CD4-positive, alpha-beta T cell treated with Interleukin-4 for 4 hours (primary cell): ENCODE measurements at regions not wholly inside any gene's neighbourhood (a gene's known extent, or its start where the extent isn't known, plus 50 kb on each side); places are given as distances from the start of the nearest gene placed in this dataset.

ENCODE experiments used
- DNase-seq: peaks from one replicate; pipeline ENCODE4 v3.0.0-alpha.2; 2020

DNA sequence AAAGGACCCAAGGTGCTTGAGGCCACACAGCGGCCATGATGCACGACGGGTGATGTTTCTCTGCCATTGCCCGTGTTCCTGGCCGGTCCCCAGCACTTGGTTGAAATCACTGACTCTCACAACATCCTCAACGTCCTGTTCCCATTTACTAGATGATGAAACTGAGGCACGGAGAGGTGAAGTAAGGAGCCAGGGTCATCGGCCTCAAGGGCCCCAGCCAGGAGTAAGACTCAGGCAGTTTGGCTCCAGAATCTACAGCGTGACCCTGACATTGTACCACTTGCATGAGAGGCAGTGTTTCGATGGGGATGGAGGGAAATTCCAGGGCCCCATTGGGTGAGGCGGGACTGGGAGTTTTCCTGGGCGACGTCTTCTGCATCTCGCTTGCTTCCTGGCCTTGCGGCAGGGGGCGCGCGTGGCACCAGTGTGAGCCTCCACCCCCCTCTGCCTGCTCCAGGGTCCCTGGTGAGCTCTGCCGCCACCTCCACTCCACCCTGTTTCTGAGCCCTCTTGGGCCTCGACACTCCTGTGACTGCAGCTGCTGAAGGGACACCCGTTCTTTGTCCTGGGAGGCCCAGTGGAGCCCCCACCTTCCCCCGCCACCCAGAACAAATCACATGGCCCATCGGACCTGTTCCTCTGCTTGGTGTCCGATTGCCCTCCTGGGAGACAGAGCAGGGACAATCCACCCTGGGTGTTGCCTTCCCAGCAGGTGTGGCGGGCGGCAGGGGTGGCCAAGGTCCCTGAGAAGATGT is 133.0 kb upstream of the GSE1 start:
- DNase-seq, result no peak

DNA sequence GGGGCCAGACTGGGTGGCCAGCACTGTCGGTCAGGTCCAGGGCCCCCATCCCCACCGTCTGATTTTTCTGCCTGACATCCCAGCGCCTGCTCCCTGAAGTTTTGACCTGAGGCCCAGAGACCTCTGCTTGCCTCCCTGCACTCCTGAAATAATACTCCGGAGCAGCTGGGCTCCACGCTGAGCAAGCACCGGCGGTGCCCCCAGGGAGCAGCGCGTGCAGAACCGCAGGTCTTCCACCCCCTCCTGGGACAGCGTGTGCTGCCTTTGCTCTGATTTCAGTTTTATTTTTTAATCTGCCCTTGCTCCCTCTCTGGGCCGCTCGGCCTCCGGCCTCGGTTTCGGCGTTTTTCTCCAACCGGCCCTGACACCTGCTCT is 132.4 kb upstream of the GSE1 start:
- DNase-seq, result no peak

DNA sequence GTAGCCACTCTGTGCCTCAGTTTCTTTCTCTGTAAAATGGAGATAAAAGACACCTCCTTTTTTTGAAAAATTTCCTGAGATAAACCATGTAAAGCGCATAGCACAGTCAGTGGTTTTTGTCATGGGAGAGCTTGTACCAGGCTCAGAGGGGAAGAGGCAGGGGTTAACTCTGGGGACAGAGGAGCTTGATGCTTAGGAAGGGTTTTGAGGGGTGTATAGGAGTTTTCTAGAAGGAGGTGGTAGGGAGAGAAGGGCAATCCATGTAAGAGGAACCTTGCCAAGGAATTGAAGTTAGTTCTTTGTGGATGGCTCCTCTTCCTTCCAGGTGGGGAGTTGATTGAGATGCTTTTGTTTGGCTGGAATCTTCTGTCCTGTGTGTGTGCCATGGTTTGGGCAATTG is 131.9 kb upstream of the GSE1 start:
- DNase-seq, result no peak

DNA sequence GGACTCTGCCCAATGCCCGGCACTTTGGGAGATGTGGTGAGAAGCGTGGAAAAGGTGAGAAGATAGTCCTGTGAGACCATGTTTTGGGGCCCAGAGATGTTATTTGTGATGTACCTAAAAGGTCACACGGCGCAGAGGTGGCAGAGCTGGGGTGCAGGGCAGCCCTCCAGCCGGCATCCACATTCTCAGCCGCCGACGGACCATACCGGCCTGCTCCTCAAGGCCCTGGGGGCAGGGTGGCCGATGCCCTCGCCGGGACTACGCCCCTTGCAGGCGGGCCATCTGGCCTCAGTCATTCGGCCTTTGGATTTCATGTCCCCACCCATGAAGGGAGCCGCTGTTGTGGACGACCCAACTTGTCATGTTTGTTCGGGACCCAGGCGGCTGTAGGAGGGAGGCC is 131.4 kb upstream of the GSE1 start:
- DNase-seq, result no peak

DNA sequence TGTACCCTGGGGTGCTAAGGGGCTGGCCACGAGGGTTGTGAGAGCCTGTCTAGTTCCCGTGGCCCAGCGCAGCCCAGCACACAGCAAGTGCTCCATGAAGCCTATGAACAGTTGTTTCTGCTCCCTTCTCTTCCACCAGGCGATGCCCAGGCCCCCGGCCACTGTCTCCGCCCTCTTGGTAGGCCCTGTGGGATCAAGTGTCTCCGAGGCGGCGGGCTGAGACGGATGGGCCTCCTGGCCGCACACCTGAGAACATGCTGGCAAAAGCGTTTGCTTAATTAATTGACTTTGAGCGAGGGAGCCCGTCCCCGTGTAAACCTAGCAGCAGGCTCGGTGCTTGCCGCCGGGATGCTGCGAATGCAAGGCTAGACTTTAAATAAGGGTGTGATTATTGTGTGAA is 129.7 kb upstream of the GSE1 start:
- no peak for DNase-seq

DNA sequence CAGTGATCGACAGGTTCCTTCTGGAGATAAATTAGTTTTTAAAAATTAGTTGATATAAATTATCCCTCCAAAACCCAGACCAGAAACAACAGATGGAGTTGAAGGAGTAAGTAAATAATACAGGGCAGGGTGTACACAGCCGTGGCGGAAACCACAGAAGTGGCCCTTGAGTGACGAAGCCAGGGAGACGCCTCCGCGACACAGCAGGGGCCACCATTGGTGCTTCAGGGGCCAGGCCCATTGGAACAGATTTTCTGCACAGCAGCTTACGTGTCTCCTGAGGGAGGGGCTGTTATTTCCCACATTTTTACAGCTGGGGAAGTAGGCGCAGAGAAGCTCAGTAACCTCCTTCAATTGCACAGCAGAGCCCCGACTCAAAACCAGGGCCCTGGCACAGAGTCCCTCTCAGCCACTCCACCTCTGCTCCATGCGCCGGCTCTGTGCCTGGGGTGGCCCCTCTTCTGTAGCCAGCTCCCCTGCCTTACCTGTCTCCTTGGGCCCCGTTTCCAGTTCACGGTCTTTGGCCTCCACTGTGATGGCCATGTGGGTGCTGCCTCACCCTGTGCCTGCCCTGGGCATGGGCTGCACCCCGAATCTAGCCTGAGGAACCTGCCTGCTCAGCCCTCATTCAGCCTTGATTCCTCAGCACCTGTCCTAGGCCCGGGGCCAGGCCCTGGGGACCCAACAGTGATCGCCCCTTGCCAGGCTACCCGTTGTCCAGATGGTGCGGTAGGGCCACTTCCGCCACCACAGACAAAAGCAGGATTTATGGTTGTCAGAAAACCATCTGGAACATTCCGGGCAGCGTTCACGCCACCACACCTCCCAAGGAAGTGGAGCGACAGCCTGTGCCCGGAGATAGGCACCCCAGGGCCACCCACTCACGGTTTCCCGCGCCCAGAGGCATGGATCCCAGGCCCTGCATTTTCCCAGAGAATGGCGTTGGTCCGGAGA is 128.5 kb upstream of the GSE1 start:
- DNase-seq, result no peak

DNA sequence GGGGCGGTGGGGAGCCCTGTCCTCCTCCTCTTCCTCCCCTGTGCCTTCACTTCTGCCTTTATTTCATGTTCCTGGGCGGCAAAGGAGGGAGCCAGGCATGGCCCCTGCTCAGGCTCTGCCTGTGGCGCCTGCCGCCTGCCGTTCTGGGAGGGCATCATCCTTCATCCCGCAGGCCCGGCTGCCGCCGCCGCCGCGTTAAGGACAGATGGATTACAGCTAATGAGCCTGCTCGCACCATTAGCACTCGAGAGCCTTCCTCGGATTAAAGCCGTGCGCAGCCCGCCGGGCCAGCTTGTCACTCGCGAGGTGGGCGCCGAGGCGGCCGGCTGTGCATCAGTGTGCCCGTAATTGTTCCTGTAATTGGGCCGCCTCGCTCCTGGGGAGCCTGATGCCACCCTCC is 127.7 kb upstream of the GSE1 start:
- no peak for DNase-seq

DNA sequence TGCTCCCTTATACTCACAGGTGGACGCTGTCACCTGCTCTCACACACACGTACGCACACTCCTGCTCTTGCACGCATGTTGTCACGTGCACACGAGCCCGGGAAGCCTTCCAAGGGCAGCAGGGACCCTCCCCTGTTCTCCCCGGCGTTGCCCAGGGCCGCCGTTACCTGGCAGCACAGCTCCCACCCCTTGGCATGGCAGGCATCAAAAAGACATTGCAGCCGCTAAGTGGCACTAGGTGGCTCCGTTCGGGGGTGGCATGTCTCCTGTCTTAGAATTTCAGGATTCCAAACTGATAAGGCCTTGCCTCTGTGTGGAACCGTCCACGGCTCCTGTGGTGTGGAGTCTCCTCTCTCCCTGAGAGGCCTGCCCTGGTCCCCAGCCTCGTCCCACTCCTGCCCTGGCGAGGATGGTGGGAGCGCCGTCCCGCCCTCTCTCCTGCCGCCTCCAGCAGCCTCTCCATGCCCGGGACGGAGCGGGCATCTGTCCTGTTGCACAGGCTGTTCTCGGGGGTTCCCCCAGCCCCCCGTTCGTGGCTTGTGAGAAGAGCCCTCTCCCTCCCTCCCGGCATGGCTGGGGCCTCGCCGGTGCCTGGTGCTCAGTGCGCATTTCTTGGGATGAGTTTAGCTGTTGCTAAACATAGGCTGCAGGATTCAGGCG is 126.7 kb upstream of the GSE1 start:
- DNase-seq, result no peak

DNA sequence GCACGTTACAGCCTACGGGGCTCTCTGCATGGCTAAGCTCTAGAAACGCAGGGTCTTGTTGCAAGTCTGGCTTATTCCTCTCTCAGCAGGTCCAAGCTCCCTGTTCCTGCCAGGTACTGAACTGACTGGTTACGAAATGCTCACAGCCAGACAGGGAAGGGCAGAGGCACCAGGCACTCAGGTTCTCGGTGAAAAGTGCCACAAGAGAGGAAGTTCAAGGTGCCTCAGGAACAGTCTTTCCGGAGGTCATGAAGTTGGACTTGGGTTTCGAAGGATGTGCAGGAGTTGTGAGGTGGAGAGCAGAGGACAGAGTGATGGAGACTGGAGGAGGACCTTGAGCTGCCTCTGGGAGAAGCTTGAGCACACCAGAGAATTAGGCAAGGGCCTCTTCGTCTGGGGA is 124.7 kb upstream of the GSE1 start:
- DNase-seq, result no peak

DNA sequence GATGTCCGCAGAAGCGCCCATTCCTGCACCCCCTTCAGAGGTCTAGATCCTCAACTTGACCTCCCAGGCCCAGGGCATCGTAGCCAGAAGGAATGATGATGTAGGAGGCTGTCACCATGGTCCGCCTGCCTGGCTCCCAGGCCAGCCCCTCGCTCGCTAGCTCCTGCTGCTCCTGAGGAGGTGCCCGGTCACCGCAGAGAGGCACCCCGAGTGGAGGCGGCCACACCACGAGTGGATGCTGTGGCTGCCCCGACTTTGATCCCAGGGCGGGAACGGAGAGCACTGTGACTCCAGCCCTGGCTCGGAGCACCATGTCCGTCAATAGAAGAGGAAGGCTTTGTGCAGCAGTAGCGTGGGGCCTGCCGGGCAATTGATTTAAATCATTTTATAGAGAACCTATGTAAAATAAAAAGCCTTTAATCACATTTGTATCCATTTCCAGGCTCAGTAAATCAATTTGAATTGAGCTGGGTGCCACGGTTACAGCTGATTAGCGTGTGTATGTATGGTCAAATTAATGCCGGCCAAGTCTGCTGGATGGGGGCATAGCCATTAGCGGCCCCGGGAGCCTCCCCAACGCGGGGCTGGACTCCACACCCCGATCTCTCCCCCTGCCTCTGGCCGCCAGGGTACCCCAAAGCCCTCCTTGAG is 122.6 kb upstream of the GSE1 start:
- no peak for DNase-seq

DNA sequence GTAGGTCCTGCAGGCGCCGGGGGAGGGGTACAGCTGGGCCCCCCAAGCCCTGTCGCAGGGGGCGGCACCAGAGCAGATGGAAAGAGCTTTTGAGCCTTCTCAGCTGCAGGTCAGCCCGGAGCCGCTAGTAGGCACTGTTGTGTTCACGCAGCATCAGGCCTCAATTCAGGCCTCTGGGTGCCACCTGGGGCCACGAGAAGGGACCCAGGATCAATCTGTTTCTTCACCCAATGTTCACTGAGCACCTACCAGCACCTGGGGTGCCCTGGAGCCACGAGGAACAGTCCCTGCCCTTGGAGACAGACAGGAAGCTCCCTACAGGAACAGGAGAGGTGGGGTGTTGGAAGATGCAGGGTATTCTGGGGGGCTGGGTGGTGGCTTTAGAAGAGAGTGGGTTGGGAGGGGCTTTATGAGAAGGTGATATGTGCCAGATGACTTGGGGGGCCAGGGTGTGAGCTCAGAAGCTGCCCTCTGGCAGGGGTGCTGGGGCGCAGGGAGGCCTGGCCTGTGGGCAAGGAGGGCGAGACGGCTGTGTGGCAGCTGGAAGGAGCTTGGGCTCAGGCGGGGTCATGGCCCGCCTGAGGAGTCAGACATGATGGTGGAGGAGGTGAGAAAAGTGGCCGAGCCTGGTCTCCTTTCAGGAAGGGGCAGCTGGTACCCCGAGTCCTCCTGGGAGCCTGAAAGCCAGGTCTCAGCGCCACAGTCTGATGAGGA is 121.9 kb upstream of the GSE1 start:
- peak; percentile 30 for DNase-seq

DNA sequence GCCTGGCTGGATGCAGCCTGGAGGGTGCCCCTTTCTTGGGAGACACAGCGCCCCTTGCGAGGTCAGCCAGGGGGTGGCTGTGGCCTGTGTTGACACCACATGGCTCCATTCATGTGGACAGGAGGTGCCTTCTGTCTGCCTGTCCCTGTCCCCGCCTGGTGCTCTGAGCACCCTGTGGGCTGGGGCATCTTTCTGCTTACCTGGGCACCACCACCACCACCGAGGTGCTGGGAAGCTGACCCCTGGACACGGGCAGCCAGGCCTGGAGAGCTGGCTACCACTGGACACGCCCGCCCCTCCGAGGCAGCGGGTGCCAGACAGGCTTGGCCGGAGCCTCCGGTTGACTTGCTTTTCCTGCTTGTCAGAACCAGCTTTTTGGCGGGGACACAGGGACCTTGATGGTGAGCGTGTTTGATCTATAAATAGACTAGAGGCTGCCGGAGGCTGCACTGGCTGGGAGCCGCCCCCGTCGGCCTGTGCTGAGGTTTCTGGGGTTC is 121.3 kb upstream of the GSE1 start:
- DNase-seq, result no peak

DNA sequence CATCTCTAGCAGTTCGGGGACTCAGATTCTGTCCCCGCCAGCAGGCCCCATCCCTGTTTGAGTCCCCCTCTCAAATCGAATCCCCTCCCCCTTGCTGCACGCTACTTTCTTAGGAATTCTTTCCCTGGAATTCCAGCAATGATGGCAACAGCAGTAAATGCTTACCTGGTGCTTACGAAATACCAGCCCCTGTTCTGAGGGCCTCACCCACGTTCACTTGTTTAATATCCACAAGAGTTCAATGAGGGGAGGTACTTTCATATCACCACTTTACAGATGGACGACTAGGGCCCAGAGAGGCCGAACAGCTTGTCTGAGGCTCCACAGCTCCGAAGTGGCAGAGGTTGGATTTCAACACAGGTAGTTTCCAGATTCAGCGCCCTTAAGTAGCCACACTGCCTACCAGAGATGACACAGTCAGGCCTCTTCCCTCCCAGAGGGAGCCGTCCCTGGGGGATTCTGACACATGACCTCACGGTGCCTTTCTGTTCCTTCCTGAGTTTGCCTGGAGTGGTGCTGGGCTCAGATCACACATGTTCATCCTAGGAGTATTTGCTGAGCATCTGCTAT is 120.7 kb upstream of the GSE1 start:
- no peak for DNase-seq

DNA sequence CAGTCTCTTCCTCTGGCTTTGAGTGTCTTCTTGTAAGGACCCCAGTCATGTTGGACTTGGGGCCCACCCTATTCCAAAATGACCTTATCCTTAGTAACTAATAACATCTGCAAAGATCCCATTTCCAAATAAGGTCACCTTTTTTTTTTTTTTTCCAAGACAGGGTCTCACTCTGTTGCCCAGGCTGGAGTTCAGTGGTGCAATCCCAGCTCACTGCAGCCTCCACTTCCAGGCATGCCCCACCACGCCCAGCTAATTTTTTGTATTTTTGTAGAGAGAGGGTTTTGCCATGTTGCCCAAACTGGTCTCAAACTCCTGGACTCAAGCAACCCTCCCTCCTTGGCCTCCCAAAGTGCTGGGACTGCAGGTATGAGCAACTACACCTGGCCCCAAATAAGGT is 118.8 kb upstream of the GSE1 start:
- no peak for DNase-seq

DNA sequence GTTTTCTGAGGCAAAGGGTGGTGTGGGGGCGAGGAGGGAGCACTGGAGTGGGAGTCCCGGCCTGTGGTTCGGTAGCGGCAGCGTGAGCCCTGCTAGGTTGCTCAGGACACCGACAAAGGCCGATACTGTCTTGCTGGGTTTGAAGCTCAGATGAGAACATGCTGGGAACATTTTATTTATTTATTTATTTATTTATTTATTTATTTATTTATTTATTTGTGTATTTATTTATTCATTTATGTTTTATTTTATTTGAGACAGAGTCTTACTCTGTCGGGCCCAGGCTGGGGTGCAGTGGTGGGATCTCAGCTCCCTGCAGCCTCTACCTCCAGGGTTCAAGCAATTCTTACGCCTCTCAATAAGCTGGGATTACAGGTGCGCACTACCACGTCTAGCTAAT is 117.9 kb upstream of the GSE1 start:
- DNase-seq, result no peak

DNA sequence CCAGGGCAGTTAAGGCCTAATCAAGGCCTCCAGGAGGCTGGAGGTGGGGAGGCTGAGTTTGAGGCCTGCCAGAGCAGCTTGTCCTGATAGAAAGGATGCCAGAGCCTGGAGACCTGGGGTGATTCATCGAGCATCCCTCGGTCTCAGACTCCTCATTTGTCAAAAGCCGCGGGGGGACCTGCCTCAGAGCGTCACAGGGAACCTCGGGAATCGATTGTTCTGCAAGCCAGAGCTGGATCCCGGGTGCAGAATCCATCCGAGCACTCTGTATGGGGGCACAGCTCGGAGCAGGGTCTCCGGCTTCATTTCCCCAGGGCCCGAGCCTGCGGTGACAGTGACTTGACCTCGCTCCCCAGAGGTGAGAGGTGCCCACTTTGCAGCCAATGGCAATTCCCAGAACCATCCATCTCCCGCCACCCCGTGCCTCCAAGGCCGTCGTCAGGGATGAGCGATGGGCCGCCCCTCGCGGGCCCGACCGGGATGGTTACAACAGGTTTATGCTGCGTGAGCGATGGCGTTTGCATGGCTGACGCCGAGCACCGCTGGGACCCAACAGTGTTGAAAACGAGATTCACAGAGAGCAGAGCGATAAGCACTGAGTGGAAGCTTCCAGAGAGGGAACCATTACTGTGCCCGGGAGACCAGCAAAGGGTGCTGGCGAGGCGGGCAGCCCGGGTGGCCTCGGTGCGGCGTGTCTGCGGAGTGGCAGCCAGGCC is 117.1 kb upstream of the GSE1 start:
- no peak for DNase-seq

DNA sequence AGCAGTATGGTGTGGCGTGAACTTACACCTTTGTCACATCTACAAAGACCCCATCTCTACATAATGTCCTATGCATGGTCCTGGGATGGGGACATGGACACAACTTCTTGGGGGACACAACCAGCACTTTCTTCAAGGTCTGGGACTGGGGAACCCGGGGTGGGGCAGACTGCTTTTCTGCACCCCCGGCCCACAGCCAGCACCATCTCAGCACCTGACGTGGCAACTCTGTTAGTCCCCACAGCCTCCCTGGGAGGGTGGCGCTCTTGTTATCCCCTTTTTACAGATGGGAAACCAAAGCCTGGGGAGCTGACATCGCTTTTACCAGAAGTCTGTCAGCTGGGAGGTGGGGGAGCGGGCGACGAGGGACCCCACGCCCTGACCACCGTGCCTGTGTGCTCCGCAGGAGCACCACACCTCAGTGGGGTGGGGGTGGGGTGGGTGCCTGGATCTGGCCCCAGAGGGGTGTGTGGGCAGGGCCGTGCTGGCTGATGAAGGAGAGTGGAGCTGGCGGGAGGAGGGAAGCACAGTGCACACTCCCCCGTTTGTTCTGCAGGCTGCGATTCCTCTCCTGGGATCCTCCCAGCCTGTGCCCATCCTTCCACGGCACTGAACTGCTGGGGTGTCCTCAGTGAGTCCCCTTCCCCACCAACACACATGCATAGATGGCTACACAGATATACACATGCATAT is 115.4 kb upstream of the GSE1 start:
- DNase-seq, result no peak

DNA sequence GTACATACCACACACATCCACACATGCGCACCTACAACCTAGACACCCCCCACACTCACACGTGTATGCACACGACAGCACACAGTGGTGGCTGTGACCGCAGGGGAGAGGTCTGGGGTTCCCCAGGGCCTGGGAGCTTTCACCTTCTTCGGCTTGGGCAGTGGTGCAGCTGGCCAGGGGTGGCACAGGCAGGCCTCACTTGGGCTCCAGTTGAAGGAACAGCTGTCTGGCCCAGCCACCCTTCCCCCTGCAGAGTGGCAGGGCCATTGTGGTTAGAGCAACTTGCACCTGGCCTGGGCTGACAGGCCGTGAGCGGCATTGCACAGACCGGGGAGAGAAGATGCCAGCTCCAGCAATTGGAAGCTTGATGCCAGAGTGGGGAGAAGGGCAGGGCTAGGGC is 114.5 kb upstream of the GSE1 start:
- no peak for DNase-seq

DNA sequence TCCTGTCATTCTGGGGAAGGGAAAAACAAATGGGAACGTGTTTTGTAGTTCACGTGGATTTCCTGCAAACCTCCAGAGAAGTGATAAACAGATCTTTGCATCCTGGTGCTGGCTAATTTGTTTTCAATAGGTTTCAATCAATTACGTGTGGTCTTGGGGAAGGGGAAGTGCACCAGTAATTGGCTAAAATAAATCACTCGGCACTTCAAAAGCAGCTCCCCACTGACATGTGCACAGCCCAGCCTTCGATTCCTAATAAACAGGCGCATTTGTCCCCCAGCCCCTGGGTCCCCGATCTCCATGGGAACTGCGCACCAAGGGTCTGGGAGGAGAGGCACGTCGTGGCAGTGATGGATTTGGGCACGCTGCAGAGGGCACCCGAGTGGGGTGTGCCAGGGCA is 112.9 kb upstream of the GSE1 start:
- DNase-seq, result no peak

DNA sequence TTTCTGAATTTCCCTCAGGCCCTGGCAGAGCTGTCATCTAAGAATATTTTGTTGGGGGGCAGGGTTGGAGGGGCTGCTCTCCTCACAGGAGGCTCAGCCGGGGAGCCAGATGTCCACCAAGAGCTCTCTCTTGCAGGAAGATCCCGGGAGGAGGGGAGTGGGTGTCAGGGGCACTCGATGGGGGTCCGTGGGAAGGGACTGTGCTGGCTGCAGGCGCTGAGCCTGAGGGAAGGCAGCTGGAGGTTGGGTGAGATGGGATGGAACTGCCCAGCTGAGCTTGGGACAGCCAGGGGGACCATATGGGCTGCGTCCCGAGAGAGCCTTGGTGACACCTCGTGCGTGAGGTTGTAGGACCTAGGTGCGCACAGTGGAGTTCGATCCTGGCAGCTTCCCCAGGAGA is 111.2 kb upstream of the GSE1 start:
- no peak for DNase-seq

DNA sequence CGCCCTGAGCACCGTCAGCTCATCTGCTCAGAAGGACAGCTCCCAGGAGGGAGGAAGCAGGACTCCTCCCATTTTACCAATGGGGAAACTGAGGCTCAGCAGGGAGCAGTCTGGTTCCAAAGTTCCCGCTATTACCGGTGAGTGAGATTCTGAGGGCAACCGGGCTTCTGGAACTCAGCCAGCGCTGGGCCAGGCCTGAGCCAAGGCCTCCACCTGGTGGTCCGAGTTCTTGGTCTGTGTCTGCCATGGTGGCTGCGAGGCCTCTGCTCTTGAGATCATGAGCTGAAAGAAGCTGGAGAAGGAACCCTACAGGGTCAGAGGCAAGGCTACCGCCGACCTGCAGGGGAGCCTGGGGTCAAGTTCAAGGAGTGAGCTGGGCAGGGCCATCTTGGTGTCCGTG is 110.8 kb upstream of the GSE1 start:
- DNase-seq, result no peak
